ENCODE measurements at regions not wholly inside any gene's neighbourhood (a gene's known extent, or its start where the extent isn't known, plus 50 kb on each side); places are given as distances from the start of the nearest gene placed in this dataset.

DNA sequence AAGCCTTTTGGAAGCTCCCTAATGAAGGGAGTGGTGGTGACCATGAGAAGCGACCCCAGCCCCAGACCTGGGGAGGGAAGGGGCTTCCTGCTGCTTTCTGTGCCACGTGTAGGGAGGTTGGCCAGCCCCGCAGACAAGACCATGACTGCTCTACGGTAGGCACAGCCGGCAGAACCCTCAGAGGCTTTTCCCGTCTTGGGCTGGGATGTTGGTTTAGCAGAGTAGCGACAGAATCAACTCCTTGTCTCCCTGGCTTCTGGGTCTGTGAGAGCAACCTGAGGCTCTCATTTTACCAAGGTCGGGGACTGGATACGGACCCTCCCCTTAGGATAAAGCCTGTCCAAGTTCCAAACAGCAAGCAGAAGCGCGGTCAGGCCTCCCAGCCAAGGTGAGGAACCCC, 123.3 kb downstream of the AXIN2 start:
- Histone ChIP-seq H3K27ac (ENCODE audit: control insufficient read depth, insufficient read depth, low read length) (no peak overlapping the region), H3K4me2 (ENCODE audit: control insufficient read depth, extremely low read depth, insufficient read depth, low read depth, low read length) (no peak overlapping the region)

DNA sequence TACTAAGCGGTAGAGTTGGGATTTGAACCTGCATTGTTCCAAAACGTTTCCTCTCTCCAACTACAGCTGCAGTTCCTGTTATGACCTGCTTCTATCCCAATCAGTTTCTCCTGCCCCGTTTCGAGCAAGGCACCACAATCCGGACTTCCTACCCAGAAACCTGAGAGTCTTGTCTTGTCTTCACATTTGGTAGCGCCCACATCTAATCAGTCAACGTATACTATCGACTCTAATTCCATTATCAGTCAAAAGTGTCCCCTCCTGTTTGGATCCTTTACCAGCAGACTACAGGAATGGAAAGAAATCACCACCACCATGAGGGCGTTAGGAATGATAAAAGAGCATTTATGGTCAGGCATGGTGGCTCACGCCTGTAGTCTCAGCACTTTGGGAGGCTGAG, 124.6 kb downstream of the AXIN2 start:
- Histone ChIP-seq H3K4me2 (ENCODE audit: control insufficient read depth, extremely low read depth, insufficient read depth, low read depth, low read length) (no peak overlapping the region), H3K9me1 (ENCODE audit: control insufficient read depth, extremely low read depth, insufficient read depth, low read length) (no peaks in the 10 kb centered on the region), H3K27ac (ENCODE audit: control insufficient read depth, insufficient read depth, low read length) (no peak overlapping the region), H3K9ac (ENCODE audit: control insufficient read depth, extremely low read depth, insufficient read depth, low read length) (no peak overlapping the region), H3K79me2 (ENCODE audit: control insufficient read depth, insufficient read depth, low read length) (no peaks in the 10 kb centered on the region), H2AFZ (ENCODE audit: control insufficient read depth, low read length) (no peak overlapping the region), H3K4me1 (ENCODE audit: control insufficient read depth, extremely low read depth, insufficient read depth, low read length) (no peaks in the 10 kb centered on the region), H3K36me3 (ENCODE audit: control insufficient read depth in 2 of 2, extremely low read depth in 1 of 2, insufficient read depth in 2 of 2, low read length in 2 of 2) (no peaks in the 10 kb centered on the region), H3K4me3 (ENCODE audit: control insufficient read depth in 2 of 3, extremely low read depth in 1 of 3, insufficient read depth in 2 of 3, low read depth in 1 of 3, low read length in 3 of 3) (no peak overlapping the region), H3K9me3 (ENCODE audit: control insufficient read depth, low read depth, low read length) (no peaks in the 10 kb centered on the region), H4K20me1 (ENCODE audit: control insufficient read depth, extremely low read depth, insufficient read depth, low read length) (no peaks in the 10 kb centered on the region), H3K27me3 (ENCODE audit: control insufficient read depth, extremely low read depth, insufficient read depth, low read length) (no peaks in the 10 kb centered on the region)
- no peak for TF ChIP-seq EZH2 (IDR thresholded peaks at IDR 0.05; ENCODE audit: low read length)
- TF ChIP-seq, protein P1, sequence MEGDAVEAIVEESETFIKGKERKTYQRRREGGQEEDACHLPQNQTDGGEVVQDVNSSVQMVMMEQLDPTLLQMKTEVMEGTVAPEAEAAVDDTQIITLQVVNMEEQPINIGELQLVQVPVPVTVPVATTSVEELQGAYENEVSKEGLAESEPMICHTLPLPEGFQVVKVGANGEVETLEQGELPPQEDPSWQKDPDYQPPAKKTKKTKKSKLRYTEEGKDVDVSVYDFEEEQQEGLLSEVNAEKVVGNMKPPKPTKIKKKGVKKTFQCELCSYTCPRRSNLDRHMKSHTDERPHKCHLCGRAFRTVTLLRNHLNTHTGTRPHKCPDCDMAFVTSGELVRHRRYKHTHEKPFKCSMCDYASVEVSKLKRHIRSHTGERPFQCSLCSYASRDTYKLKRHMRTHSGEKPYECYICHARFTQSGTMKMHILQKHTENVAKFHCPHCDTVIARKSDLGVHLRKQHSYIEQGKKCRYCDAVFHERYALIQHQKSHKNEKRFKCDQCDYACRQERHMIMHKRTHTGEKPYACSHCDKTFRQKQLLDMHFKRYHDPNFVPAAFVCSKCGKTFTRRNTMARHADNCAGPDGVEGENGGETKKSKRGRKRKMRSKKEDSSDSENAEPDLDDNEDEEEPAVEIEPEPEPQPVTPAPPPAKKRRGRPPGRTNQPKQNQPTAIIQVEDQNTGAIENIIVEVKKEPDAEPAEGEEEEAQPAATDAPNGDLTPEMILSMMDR (optimal IDR thresholded peaks at IDR 0.05 in 1 of 3, IDR thresholded peaks at IDR 0.05 in 1 of 3, conservative IDR thresholded peaks at IDR 0.05 in 1 of 3; ENCODE audit: extremely low read depth in 1 of 3, insufficient read depth in 2 of 3, low read length in 3 of 3) = no peak
- FAIRE-seq (no peak), DNase-seq (ENCODE audit: low read depth, low spot score) (no peak)
- dilution Hi-C loops (cut with MboI; ENCODE audit: extremely low pct_ligation_motif_present, low sequenced_read_pairs) = no loop called here

More for the DNA sequence above, 123.3 kb downstream of the AXIN2 start:
- TF ChIP-seq, protein P1 (optimal IDR thresholded peaks at IDR 0.05 in 1 of 3, IDR thresholded peaks at IDR 0.05 in 1 of 3, conservative IDR thresholded peaks at IDR 0.05 in 1 of 3; ENCODE audit: extremely low read depth in 1 of 3, insufficient read depth in 2 of 3, low read length in 3 of 3) = no peak
- TF ChIP-seq EZH2 (IDR thresholded peaks at IDR 0.05; ENCODE audit: low read length) = no peak
- H3K4me3 ChIP-seq (ENCODE audit: control insufficient read depth in 2 of 3, extremely low read depth in 1 of 3, insufficient read depth in 2 of 3, low read depth in 1 of 3, low read length in 3 of 3) = no peak overlapping the region
- H3K4me1 ChIP-seq (ENCODE audit: control insufficient read depth, extremely low read depth, insufficient read depth, low read length) = no peaks in the 10 kb centered on the region
- no peaks in the 10 kb centered on the region for H3K9me1 ChIP-seq (ENCODE audit: control insufficient read depth, extremely low read depth, insufficient read depth, low read length)
- no peaks in the 10 kb centered on the region for H3K27me3 ChIP-seq (ENCODE audit: control insufficient read depth, extremely low read depth, insufficient read depth, low read length)
- H3K79me2 ChIP-seq (ENCODE audit: control insufficient read depth, insufficient read depth, low read length) = no peaks in the 10 kb centered on the region
- no peaks in the 10 kb centered on the region for H3K9me3 ChIP-seq (ENCODE audit: control insufficient read depth, low read depth, low read length)
- H2AFZ ChIP-seq (ENCODE audit: control insufficient read depth, low read length) = no peak overlapping the region
- no peak for DNase-seq (ENCODE audit: low read depth, low spot score)
- no peaks in the 10 kb centered on the region for H3K36me3 ChIP-seq (ENCODE audit: control insufficient read depth in 2 of 2, extremely low read depth in 1 of 2, insufficient read depth in 2 of 2, low read length in 2 of 2)
- H4K20me1 ChIP-seq (ENCODE audit: control insufficient read depth, extremely low read depth, insufficient read depth, low read length) = no peaks in the 10 kb centered on the region
- no peak for FAIRE-seq
- no peak overlapping the region for H3K9ac ChIP-seq (ENCODE audit: control insufficient read depth, extremely low read depth, insufficient read depth, low read length)
- dilution Hi-C loops (cut with MboI; ENCODE audit: extremely low pct_ligation_motif_present, low sequenced_read_pairs) = no loop called here
